ENCODE measurements at regions not wholly inside any gene's neighbourhood (a gene's known extent, or its start where the extent isn't known, plus 50 kb on each side); places are given as distances from the start of the nearest gene placed in this dataset.
A peak's percentile ranks its signal among the peaks of the same experiment; 100 is the strongest.

DNA sequence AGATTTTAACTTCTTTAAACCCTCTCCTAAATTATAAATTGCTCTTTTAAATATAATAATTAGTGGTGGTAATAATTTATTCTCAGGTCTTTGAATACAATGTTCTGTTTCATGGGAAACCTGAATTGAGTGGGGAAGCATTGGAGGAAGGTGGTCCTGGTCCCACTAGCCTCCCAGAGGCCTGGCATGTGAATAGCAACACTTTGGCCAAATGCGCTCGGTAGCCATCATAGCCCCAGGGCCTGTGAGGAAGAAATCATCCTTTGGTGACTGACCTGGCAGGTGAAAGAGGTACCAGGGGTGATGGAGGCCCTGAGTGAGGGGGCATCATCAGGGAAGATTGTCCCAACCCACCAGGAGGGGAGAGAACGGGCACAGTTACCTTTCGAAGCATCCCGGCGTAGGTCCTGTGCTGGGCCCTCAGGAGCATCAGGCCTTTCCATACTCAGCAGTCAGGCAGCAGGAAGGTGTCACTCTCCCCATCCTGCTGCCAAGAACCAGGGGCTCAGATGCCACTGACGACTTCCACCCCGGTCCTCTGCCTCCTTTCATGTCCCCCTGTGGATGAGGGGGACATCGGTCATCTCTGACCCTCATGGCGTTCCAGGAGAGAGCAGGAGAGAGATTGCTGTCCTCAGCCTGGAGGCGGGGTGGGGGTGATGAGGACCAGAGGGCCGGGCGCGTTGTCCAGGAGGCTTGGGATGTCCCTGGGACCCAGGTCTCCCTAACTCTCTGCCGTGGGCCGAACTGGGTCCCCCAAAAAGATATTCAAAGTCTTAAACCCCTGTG, 78.6 kb upstream of the HPCAL1 start:
- Mint-ChIP-seq H3K4me1 (no peaks in the 10 kb centered on the region), H3K36me3 (no peaks in the 10 kb centered on the region), H3K9me3 (no peaks in the 10 kb centered on the region), H3K27me3 (peaks cover 3 to 5% of the 10 kb centered on the region in 2 donors), H3K4me3 (no peak overlapping the region), H3K27ac (no peak overlapping the region)
- no peak overlapping the region for H3K27ac ChIP-seq (ENCODE audit: low read length)
- no peaks in the 10 kb centered on the region for H3K4me1 ChIP-seq (ENCODE audit: control insufficient read depth in 1 of 2, extremely low read depth in 1 of 2, insufficient read depth in 2 of 2, low read length in 2 of 2)
- WGBS (ENCODE audit: insufficient coverage), result 87% methylated on average over 8 of the region's 16 CpGs
- ATAC-seq (replicated peaks in 1 of 4) (no peak), DNase-seq (no peak)
- no peak overlapping the region for H3K4me3 ChIP-seq (ENCODE audit: control insufficient read depth in 1 of 2, extremely low read depth in 1 of 2, low read length in 1 of 2)
- CTCF ChIA-PET, result no interaction called here
- H3K9me3 ChIP-seq, result no peaks in the 10 kb centered on the region
- no peaks in the 10 kb centered on the region for H3K36me3 ChIP-seq (ENCODE audit: control insufficient read depth in 2 of 2, extremely low read depth in 1 of 2, insufficient read depth in 1 of 2, low read length in 1 of 2)
- POLR2A ChIA-PET, result no interaction called here
- peaks cover 0 to 21% of the 10 kb centered on the region in 2 experiments for H3K27me3 ChIP-seq (replicated peaks in 1 of 2; ENCODE audit: control insufficient read depth in 2 of 2, extremely low read depth in 1 of 2, insufficient read depth in 2 of 2, low read length in 1 of 2)

- WGBS (ENCODE audit: insufficient coverage), result 86% methylated on average over 6 of the region's 7 CpGs
- Histone ChIP-seq H3K4me3 (ENCODE audit: control insufficient read depth in 1 of 2, extremely low read depth in 1 of 2, low read length in 1 of 2) (no peak overlapping the region), H3K4me1 (ENCODE audit: control insufficient read depth in 1 of 2, extremely low read depth in 1 of 2, insufficient read depth in 2 of 2, low read length in 2 of 2) (no peaks in the 10 kb centered on the region), H3K9me3 (no peaks in the 10 kb centered on the region), H3K36me3 (ENCODE audit: control insufficient read depth in 2 of 2, extremely low read depth in 1 of 2, insufficient read depth in 1 of 2, low read length in 1 of 2) (no peaks in the 10 kb centered on the region), H3K27me3 (replicated peaks in 1 of 2; ENCODE audit: control insufficient read depth in 2 of 2, extremely low read depth in 1 of 2, insufficient read depth in 2 of 2, low read length in 1 of 2) (peaks cover 0 to 24% of the 10 kb centered on the region in 2 experiments), H3K27ac (ENCODE audit: low read length) (no peak overlapping the region)
- Mint-ChIP-seq H3K27me3 (peaks cover 3 to 5% of the 10 kb centered on the region in 2 donors), H3K4me1 (no peaks in the 10 kb centered on the region), H3K9me3 (no peaks in the 10 kb centered on the region), H3K36me3 (no peaks in the 10 kb centered on the region), H3K4me3 (no peak overlapping the region), H3K27ac (no peak overlapping the region)
- ChIA-PET POLR2A (no interaction called here), CTCF (no interaction called here)
- DNase-seq (no peak), ATAC-seq (replicated peaks in 1 of 4) (no peak)
Observed at GRCh38 chr2:10224734-10225133, 78.0 kb upstream of the HPCAL1 start.

GRCh38 chr2:10225291-10226037, 77.2 kb upstream of the HPCAL1 start:
- H3K27me3 Mint-ChIP-seq, result peaks cover 3 to 5% of the 10 kb centered on the region in 2 donors
- no peak overlapping the region for H3K4me3 Mint-ChIP-seq
- H3K36me3 Mint-ChIP-seq, result no peaks in the 10 kb centered on the region
- ATAC-seq (replicated peaks in 1 of 4) (no peak), DNase-seq (peak in 1 of 35 experiments; percentile 22)
- H3K27ac ChIP-seq (ENCODE audit: low read length), result no peak overlapping the region
- H3K27ac Mint-ChIP-seq, result no peak overlapping the region
- WGBS (ENCODE audit: insufficient coverage), result 85% methylated on average over 11 of the region's 15 CpGs
- H3K36me3 ChIP-seq (ENCODE audit: control insufficient read depth in 2 of 2, extremely low read depth in 1 of 2, insufficient read depth in 1 of 2, low read length in 1 of 2), result no peaks in the 10 kb centered on the region
- H3K4me3 ChIP-seq (ENCODE audit: control insufficient read depth in 1 of 2, extremely low read depth in 1 of 2, low read length in 1 of 2), result no peak overlapping the region
- H3K4me1 ChIP-seq (ENCODE audit: control insufficient read depth in 1 of 2, extremely low read depth in 1 of 2, insufficient read depth in 2 of 2, low read length in 2 of 2), result no peaks in the 10 kb centered on the region
- ChIA-PET CTCF (no interaction called here), POLR2A (no interaction called here)
- no peaks in the 10 kb centered on the region for H3K9me3 Mint-ChIP-seq
- H3K4me1 Mint-ChIP-seq, result no peaks in the 10 kb centered on the region
- H3K27me3 ChIP-seq (replicated peaks in 1 of 2; ENCODE audit: control insufficient read depth in 2 of 2, extremely low read depth in 1 of 2, insufficient read depth in 2 of 2, low read length in 1 of 2), result peaks cover 0 to 19% of the 10 kb centered on the region in 2 experiments
- no peaks in the 10 kb centered on the region for H3K9me3 ChIP-seq

GRCh38 chr2:10226038-10226724, 76.5 kb upstream of the HPCAL1 start:
- no peaks in the 10 kb centered on the region for H3K9me3 Mint-ChIP-seq
- DNase-seq, result peak in 1 of 35 experiments; percentile 16
- POLR2A ChIA-PET, result no interaction called here
- H3K4me3 Mint-ChIP-seq, result no peak overlapping the region
- H3K27ac Mint-ChIP-seq, result no peak overlapping the region
- H3K4me1 ChIP-seq (ENCODE audit: control insufficient read depth in 1 of 2, extremely low read depth in 1 of 2, insufficient read depth in 2 of 2, low read length in 2 of 2), result no peaks in the 10 kb centered on the region
- ATAC-seq (replicated peaks in 1 of 4), result no peak
- CTCF ChIA-PET, result no interaction called here
- H3K27me3 ChIP-seq (replicated peaks in 1 of 2; ENCODE audit: control insufficient read depth in 2 of 2, extremely low read depth in 1 of 2, insufficient read depth in 2 of 2, low read length in 1 of 2), result peaks cover 0 to 19% of the 10 kb centered on the region in 2 experiments
- WGBS (ENCODE audit: insufficient coverage), result 86% methylated on average over 18 of the region's 19 CpGs
- H3K36me3 Mint-ChIP-seq, result no peaks in the 10 kb centered on the region
- H3K36me3 ChIP-seq (ENCODE audit: control insufficient read depth in 2 of 2, extremely low read depth in 1 of 2, insufficient read depth in 1 of 2, low read length in 1 of 2), result no peaks in the 10 kb centered on the region
- H3K4me1 Mint-ChIP-seq, result no peaks in the 10 kb centered on the region
- no peak overlapping the region for H3K27ac ChIP-seq (ENCODE audit: low read length)
- H3K27me3 Mint-ChIP-seq, result peaks cover 3 to 5% of the 10 kb centered on the region in 2 donors
- H3K9me3 ChIP-seq, result no peaks in the 10 kb centered on the region
- no peak overlapping the region for H3K4me3 ChIP-seq (ENCODE audit: control insufficient read depth in 1 of 2, extremely low read depth in 1 of 2, low read length in 1 of 2)

- no peaks in the 10 kb centered on the region for H3K4me1 ChIP-seq (ENCODE audit: control insufficient read depth in 1 of 2, extremely low read depth in 1 of 2, insufficient read depth in 2 of 2, low read length in 2 of 2)
- ATAC-seq (replicated peaks in 1 of 4), result no peak
- no peak overlapping the region for H3K27ac ChIP-seq (ENCODE audit: low read length)
- H3K9me3 Mint-ChIP-seq, result peaks cover 0 to 4% (median 0%) of the 10 kb centered on the region in 3 donors
- H3K27me3 ChIP-seq (replicated peaks in 1 of 2; ENCODE audit: control insufficient read depth in 2 of 2, extremely low read depth in 1 of 2, insufficient read depth in 2 of 2, low read length in 1 of 2), result peaks cover 0 to 13% of the 10 kb centered on the region in 2 experiments
- no peak overlapping the region for H3K4me3 Mint-ChIP-seq
- no peaks in the 10 kb centered on the region for H3K9me3 ChIP-seq
- H3K27ac Mint-ChIP-seq, result no peak overlapping the region
- H3K36me3 Mint-ChIP-seq, result no peaks in the 10 kb centered on the region
- ChIA-PET CTCF (no interaction called here), POLR2A (no interaction called here)
- peaks cover 0 to 5% (median 0%) of the 10 kb centered on the region in 3 donors for H3K4me1 Mint-ChIP-seq
- 76% methylated on average over 13 of the region's 20 CpGs for WGBS (ENCODE audit: insufficient coverage)
- H3K27me3 Mint-ChIP-seq, result no peaks in the 10 kb centered on the region
- no peak for DNase-seq
- H3K36me3 ChIP-seq (ENCODE audit: control insufficient read depth in 2 of 2, extremely low read depth in 1 of 2, insufficient read depth in 1 of 2, low read length in 1 of 2), result no peaks in the 10 kb centered on the region
- H3K4me3 ChIP-seq (ENCODE audit: control insufficient read depth in 1 of 2, extremely low read depth in 1 of 2, low read length in 1 of 2), result no peak overlapping the region
Observed at GRCh38 chr2:10228611-10229365, 73.9 kb upstream of the HPCAL1 start.

DNA sequence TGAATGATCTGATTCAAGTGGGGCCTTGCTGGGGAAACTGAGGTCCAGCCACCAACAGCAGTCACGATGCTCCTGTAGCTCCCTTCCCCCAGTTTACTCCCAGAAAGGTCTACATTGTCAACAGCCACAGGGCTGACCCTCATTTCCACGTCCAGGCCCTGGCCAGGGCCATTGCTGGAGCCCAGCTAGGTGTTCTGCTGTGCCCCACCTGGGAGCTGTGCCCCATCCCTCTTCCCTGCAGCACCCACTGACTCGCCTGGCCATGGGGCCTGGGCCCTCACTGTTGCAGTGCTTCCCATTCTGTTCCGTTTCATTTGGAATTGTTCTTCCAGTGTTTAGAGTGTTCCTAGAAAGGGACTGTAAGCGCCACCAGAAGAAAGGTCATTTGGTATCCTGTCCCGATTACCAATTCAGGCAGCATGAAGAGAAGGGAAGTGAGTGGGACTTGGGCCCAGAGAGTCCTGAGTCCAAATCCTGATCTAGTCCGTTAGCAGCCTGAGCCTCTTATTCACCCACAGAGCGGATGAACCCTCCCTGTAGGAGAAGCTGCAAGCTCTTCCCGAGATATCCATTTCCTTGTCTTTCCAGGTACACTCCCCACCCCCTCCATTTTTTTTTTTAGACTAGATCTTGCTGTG, 73.1 kb upstream of the HPCAL1 start:
- DNase-seq (no peak), ATAC-seq (replicated peaks in 1 of 4) (no peak)
- peaks cover 0 to 4% (median 0%) of the 10 kb centered on the region in 3 donors for H3K9me3 Mint-ChIP-seq
- 60% methylated on average over 1 of the region's 9 CpGs for WGBS (ENCODE audit: insufficient coverage)
- Histone ChIP-seq H3K36me3 (ENCODE audit: control insufficient read depth in 2 of 2, extremely low read depth in 1 of 2, insufficient read depth in 1 of 2, low read length in 1 of 2) (no peaks in the 10 kb centered on the region), H3K27me3 (replicated peaks in 1 of 2; ENCODE audit: control insufficient read depth in 2 of 2, extremely low read depth in 1 of 2, insufficient read depth in 2 of 2, low read length in 1 of 2) (peaks cover 0 to 13% of the 10 kb centered on the region in 2 experiments), H3K4me1 (ENCODE audit: control insufficient read depth in 1 of 2, extremely low read depth in 1 of 2, insufficient read depth in 2 of 2, low read length in 2 of 2) (no peaks in the 10 kb centered on the region), H3K4me3 (ENCODE audit: control insufficient read depth in 1 of 2, extremely low read depth in 1 of 2, low read length in 1 of 2) (no peak overlapping the region), H3K27ac (ENCODE audit: low read length) (no peak overlapping the region), H3K9me3 (no peaks in the 10 kb centered on the region)
- ChIA-PET CTCF (no interaction called here), POLR2A (no interaction called here)
- no peak overlapping the region for H3K27ac Mint-ChIP-seq
- H3K27me3 Mint-ChIP-seq, result no peaks in the 10 kb centered on the region
- peaks cover 0 to 5% (median 0%) of the 10 kb centered on the region in 3 donors for H3K4me1 Mint-ChIP-seq
- H3K36me3 Mint-ChIP-seq, result no peaks in the 10 kb centered on the region
- no peak overlapping the region for H3K4me3 Mint-ChIP-seq

Measured in T-cell (primary cell).